GM18520 (cell line): ENCODE measurements at regions not wholly inside any gene's neighbourhood (a gene's known extent, or its start where the extent isn't known, plus 50 kb on each side); places are given as distances from the start of the nearest gene placed in this dataset.

ENCODE experiments used
- ATAC-seq: cut with Tn5 transposase; IDR thresholded peaks from one replicate; pipeline ENCODE4 v1.9.1; 2021; ENCODE audit not compliant: unreplicated experiment

DNA sequence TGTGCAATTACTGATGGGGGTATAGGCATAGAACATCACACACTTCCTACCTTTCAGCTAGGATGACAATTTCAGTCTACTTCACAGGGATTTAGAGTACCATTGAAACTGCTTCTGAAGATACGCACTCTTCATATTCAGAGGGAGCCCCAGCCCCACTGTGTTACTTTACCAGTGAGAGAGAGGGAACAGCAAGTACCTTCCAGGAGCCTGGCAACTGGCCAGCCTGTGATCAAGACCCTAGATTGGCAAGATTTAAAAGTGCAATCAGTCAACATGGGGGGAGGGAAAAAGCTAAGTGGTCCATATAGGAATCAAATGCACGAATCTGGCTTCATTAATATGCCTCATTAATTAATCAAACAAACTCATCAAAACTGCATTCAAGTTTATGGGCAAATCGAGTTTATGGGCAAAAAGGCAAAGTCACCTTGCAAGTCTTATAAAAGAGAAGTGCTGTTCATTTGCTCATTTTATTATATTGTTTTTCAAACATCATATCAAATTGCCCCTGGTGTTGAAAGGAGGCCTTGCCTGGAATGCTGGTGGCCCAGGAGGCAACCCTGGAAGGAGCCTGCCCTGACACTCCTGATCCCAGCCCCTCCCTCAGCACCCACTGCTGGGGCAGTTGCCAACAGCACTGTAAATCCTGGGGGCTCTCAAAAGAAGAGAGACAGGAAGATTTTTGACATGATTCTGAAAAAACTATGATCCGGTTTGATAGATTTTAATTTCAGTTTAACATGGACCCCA, 184.9 kb upstream of the DPT start:
- ATAC-seq, result no peak

DNA sequence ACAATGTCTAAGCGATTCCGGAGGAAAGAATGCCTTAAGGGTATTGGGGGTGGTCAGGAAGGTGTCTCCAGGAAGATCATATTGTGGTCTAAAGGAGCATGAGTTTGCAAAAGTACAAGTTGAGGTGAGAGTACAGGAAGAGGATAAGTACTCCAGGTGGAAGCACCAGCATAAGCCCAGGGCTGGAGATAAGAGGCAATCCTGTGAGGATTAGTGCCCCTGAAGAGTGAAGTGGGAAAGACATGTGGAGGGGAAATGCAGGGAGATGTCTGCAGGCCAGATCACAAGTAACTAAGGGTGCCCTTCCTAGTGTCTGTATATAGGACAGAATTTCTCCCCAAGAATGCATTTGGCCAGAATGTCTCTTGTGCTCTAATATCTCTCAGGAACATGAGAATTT, 188.3 kb upstream of the DPT start:
- ATAC-seq, result no peak

DNA sequence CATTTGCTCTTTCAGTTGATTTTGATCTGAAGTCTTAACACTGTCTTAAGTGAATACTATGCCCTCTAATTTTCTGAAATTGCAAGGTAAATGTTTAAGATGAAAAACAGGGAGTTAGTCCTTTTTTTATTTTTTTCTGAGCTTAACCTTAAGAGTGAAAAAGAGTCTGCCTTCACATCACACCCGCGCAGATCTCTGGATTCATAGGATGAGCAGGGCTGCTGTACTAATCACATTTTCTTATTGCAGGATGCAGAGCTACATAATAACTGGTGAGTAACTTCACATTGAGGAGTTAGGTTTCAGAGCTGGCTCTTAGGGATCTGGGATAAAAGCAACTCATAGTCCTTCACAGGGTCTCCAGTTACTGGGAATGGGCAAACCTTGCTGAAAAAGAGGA, 188.7 kb upstream of the ATP1B1 start:
- ATAC-seq, result no peak

DNA sequence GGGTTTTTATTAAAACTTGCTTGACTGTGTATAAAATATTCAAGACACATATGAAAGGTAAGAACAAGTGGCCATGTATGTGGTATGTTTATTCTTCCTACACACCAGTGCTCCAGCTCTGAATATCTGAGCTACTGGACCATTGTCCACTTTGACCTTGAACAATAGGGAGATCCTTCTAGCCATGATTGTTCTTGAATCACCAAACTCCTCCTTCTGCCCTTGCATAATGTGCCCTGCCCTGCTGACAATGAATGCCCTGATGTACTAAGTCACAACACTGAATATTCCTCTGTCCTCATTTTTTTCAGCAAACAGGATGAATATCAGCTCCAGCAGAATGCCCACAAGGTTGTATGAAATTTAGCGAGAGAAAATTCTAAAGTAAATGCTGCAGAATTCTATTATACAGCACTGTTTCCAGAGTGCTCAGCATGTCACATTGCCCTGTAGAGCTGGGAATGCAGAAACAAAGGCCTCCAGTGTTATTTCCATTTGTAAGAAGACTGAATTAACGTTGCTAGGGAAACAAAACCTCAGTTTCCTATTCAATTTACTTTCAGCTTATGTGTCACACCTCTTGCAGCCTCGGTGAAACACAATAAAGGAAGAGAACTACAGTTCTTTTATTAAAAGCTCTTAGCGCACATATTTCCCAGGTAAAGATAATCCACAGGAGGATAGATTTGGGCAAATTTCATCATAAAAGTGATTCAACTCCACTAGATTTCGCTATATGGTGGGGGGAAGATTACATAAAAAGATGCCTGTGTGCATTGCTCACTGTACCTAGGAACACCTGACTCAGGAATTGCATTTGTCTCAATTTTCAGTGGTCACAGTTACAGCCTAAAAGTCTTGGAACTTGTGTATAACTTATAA, 187.4 kb upstream of the ATP1B1 start:
- no peak for ATAC-seq

DNA sequence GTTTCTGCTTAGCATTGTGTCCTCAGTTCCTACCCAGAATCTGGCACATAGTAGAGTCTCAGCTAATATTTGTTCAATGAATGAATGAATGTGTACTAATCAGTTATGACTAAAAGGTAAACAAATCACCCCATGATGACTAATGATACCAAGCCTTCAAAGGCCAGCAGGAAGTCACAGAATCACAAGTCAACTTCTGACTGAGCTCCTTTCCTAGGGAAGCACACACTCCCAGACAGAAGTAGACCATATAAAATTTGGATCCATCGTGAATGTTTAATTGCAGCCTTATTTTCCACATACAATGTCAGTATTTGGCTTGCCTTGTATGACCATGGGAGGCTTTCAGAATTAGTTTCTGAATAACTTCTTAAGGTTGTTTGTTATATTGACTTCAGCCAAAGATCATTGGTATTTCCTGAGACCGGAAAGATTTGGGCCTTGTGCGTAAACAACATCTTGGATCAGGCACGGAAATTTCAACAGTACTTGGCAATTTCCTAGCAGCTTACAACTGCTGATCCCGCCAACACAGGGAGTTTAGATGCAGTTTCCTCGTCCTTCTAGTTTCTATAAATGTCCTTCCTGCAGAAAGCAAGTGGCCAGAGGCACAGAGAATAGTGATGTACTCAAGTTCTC, 185.9 kb upstream of the ATP1B1 start:
- ATAC-seq, result no peak

DNA sequence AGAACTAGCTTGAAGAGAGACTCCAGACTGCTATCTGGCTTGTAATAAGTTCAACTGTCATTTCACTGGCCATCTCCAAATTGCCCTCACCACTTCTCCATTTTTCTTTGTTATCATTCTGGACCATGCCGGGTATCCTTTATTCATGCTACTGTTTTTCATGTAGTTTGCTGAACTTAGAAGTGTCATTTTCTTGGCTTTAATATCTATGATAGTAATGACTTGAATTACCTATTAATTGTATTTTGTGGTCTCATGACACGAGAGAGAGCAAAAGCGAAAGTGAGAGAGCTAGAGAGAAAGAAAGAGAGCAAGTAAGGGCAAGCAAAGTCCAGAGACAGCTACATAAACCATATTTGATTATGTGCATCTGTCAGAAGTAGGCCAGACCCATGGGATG, 184.9 kb upstream of the ATP1B1 start:
- no peak for ATAC-seq

DNA sequence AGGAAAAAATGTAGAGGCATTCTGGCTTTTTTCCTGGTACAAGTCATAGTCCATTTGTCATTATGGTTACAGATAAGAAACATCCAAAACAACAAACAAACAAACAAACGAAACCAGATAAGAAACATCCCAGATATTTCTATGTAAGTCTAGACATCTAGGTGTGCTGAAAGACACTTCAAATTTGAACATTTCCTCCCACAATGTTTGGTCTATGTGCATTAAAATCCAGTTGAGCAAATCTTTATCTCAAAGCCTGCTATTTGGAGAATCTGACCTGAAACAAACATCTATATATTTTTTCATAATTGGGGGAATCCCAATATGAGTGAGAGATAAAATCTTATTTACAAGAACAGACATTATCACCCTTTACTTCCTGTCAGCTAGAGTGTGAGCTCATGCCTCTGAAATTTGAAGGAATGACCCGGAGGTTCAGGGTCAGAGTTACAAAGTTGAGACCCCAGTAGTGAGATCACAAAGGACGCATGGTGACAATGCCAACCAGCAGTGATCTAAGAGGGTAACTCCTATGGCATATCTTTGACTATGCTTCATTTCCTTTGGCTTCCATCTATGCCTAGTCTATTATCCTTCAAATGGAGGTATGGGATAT, 182.9 kb upstream of the ATP1B1 start:
- no peak for ATAC-seq

DNA sequence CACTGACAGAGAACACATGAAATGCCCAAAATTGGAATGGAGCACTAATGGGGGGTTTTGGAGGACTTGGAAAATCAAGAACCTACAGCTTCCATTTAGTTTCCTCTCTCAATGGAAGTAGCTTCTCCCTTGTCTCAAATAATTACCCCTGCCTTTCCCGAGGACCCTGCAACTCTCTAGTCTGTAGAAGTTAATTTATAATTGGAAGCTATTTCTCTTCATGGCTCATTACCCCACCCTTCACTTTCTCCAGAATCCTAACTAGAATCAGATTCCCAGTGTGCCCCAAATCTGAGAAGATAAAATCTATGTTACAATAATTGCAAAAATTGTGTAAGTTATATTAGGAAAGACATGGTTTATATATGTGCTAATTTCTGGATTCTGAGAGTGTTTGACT, 181.5 kb upstream of the ATP1B1 start:
- ATAC-seq, result no peak

DNA sequence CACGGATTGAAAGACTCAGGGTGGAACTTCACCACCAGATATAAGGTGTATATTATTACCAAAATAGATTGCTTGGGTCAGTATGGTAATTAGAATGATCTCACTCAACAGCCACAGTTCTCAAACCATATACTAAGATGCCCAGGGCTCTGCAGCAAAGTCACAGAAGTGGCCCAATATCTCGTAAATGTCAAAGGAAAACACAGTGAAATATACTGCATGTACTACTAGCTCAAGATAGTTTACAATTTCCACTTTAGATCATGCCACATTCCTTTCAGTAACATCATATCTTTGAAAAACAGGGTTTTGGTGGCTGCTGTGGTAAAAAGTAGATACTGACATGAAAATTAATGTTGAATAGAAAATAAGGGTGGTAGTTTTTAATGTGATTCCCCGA, 180.3 kb upstream of the ATP1B1 start:
- ATAC-seq, result no peak

DNA sequence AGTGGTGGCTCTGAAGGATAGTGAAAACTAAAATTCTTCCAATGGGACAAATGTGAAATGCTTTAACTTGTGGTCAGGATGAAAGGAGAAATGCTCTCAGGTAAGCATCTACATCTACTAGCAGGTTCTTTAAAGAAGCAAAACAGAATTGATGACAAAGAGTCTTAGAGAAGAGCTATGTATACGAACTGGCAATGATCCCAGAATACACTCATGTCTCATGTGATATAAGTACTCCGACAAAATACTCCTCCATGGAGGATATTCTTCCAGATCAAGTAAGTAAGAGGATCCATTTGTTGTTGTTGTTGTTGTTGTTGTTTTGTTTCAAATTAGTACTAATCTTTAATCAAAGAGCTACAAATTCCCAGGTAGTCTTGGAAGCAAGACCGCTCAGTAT, 174.0 kb upstream of the ATP1B1 start:
- no peak for ATAC-seq

DNA sequence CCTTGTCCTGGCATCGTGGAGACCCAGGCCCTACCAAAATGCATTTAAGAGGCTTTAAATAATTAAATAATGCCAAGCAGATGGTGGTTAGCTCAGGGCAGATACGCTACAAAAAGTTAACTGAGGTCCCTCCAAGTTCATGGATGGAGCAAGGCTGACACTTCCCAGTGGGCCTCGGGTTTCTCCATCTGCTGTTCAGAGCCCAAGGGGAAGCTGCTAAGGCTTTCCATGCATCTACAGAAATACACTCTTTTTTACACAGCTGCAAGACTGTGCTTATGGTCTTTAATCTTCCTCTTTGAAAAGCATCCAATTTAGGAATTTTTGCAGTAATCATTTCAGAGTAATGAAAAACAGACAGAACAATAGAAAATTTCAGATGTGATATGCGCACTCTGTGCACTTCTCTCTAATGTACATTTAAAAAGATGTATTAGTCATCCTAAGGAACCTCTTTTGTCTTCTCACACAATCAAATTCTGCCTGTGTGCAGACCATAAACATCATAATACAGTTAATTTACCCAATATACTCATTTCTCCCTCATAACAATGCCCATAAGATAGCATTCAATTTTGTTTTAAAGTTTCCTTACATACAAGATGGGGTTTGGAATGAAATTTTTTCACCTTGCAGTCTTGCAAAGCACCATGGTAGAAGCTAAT, 173.2 kb upstream of the ATP1B1 start:
- no peak for ATAC-seq

DNA sequence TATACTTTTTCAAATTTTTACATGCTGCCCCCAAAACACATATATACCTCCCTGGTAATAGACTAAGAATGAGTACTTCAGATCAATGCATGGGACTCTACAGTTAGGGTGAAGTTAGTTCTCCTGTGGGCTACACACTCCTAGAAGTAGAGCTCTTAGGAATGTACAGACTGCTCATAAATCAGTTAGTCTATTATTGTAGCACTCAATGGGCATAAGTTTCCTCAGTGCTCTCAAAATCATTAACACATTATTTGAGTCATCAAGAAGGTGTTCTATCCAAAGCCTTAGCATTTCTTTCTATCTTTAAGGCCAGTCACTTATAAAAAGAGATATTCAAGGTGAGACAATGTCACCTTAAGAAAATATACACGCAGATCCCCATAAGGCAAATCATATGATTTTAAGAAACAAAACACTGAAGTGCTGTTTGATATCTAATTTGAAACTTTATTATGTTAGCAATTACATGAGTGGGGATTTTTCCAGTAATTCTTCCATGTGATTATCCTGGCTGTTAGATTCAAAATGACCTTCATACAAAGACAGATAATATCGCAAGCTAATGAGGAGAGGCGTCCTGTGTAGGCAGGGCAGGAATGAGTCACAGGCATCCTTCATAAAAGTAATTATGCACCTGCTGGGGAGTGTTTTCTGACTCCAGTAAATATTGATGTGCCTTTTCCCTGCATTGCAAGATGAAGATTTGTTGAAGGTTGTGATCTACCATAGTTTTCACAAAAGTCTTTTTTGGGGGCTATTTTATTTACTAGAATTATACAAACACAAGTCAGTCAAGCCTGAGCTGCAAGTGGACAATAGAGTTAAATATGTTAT, 167.2 kb upstream of the ATP1B1 start:
- no peak for ATAC-seq

DNA sequence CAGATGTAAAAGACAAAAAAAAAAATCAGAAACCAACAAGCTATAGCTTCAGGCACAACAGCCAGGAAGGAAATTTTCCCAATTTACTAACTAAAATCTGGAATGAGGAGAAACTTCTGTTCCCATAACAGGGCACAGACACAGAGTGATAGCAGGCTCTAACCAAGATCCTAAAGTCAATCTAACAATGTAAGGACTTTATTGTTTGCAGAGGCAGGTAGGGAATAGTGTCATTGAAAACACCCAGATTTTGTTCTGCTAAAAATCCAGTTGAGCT, 166.6 kb upstream of the ATP1B1 start:
- ATAC-seq, result no peak

DNA sequence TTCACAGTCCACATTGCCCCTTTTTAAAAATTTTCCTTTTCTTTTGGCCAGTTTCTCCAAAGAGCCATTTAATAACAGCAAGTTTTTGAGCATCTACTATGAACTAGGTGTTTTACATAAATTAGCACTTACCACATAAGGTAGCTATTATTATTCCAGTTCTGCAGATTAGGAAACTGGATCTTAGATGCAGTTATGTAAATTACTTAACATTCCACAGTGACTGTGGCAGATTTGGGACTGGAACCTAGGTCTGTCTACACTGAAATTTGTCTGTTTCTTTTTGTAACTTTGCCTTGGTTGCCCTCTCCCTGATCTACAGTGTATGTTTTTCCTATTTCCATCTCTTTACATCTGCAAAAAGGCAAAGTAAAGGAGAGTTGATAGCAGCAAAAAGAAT, 164.8 kb upstream of the ATP1B1 start:
- ATAC-seq, result no peak

DNA sequence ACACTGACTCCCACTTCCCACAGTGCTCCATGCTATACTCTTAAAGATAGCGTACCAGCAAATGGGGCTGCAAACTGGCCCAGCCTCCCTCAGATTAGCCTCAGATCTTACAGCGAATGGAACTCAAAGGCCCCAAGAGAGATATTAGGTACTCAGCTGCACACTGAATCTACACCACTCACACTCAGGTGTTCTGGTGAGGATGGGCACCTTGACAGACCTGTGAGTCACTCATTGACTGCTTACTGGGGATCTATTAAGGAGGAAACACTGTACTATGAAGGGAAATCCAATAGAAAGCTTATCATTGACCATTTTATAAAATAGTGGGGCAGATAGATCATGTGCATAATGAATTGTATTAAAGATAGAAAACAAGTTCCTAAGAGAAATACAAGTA, 164.3 kb upstream of the ATP1B1 start:
- no peak for ATAC-seq

DNA sequence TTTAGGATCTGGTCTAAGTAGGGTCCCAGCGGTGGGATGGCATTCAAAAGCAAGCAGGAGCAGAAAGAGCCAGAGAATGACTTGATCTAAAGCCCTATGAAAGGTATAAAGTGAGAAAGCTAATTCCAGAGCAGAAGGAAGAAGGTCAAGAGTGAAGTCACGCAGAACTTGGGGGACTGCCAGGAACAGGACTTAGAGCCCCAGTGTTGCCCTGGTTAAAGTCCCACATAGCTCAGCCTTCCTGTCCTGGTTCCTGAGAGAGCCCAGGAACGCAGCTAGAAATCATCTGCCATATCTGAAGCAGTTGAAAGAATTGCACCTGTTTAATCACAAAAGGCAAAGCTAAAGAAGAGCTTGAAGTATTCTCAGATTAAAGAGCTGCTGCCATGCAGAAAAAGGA, 160.6 kb upstream of the ATP1B1 start:
- ATAC-seq, result no peak

DNA sequence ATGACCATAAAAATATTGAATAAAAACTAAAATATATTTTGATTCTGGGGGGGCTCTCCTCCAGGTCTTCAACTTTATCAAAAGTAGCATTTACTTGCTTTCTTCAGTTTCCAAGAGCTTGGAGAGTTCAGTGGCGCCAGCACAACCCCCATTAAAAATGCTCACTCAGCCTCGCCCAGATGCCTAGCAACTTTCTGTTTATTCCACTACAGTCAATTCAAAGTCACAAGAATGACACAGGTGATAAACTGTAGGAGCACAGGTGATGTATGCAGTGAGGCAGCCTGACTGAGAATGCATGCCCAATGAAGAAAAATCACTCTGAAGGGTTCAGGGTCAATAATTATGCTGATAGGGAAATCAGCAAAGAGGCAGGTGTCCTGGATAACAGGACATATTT, 159.4 kb upstream of the ATP1B1 start:
- ATAC-seq, result no peak

DNA sequence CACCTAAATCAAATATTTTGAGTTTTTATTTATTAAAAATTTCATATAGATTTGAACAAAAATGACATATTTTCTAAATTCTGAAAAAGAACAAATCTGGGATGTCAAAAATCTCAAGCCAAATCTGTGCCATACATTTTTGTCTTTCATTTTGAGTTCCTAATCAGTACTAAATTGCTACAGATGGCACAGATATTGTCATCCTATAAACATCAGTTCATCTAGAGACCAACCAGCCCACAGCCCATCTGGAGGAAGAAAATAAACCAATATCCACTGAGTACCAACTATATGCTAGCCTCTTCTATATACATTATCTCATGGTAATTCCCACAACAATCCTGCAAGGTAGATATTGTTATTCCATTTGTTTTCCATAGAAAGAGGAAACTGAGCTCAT, 156.8 kb upstream of the ATP1B1 start:
- ATAC-seq, result no peak

DNA sequence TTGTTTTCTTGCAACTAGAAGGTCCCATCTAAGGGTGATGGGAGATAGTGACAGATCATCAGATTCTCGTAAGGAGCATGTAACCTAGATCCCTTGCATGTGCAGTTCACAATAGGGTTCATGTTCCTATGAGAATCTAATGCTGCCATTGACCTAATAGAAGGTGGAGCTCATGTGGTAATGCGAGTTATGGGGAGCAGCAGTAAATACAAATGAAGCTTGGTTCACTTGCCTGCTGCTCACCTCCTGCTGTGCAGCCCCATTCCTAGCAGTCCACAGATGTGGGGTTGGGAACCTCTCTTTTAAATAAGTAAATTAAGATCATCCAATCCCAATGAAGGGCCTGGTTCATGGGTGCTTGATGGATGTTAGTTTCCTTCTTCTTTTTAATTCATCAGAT, 148.7 kb upstream of the ATP1B1 start:
- no peak for ATAC-seq

DNA sequence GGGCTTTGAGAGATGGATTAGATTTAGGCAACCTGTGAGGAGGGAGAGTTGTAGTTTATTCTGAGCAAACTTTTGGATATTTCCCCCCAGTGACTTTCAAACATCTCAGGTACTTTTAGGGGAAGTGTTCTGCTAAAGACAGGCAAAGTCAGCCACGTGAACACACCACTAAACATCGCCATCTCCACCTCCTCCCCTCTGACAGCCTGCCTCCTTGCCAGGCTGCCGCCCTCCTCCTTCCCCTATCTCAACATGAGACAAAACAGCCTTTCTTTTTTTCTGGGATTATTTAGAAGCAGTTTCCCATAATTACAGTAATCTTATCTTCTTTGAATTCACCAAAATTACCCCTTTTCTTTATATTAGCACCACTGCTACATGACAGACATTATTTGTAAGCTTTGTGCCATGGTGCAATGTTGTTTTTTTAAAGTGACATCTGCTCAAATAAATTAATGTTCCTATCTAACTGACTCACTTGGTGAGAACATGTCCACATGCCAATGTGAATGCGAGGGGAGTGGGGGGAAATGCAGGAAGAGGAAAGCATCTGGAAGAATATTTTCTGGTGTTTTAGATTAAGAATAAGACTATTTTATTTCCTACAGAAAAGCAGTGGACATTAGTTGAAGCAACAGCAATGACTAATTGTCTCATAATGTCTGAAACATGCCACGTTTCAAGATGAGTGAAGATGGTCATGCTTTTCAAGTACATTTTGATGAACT, 147.8 kb upstream of the ATP1B1 start:
- no peak for ATAC-seq
